HepG2 (cell line): ENCODE measurements at regions not wholly inside any gene's neighbourhood (a gene's known extent, or its start where the extent isn't known, plus 50 kb on each side); places are given as distances from the start of the nearest gene placed in this dataset.

Experiments used
- ATAC-seq: fragments of 200-7000 bp; cut with Tn5 transposase; 3 replicates; pipeline ENCODE4 v1.9.1; 2020; ENCODE audit warnings: mild to moderate bottlenecking, moderate library complexity
- BruUV-seq: library from RNA; stranded (reverse); fragments of 400-500 nt; replicated peaks from 2 replicates; lab custom pipeline; 2021; lab: Mats Ljungman, UMichigan
- CTCF ChIA-PET: fragments of 300-600 bp; formaldehyde crosslinking; extraction: SDS; loops from one replicate; lab custom pipeline; 2021; ENCODE audit warnings: low total read pairs, inconsistent platforms, low intra/inter-chr PET ratio; lab: Yijun Ruan, JAX
- POLR2A ChIA-PET: fragments of 350-600 bp; sonication (Branson Sonifier 250); formaldehyde crosslinking; loops from one replicate; lab custom pipeline; 2020; ENCODE audit warnings: antibody characterized with exemption, inconsistent platforms; lab: Yijun Ruan, JAX
- DNase-seq: peaks from one replicate; pipeline ENCODE4 v3.0.0-alpha.2; 2015; ENCODE audit warnings: low spot score
- FAIRE-seq: peaks from 3 replicates; lab custom pipeline; 2011; peaks lifted over from hg19 to GRCh38; lab: Jason Lieb, UNC
- H2AFZ ChIP-seq: one replicate; pipeline ENCODE4 v1.6.1; 2011; ENCODE audit warnings: low read length, inconsistent platforms
- H3K27ac ChIP-seq: fragments of 300-600 bp; 3 replicates; pipeline ENCODE4 v1.8.0; 2011; ENCODE audit warnings: mixed run types, mild to moderate bottlenecking, mixed read lengths, low read length, inconsistent platforms; ENCODE audit not compliant: insufficient read depth; ENCODE audit errors: extremely low read length
- H3K27me3 ChIP-seq, 2 experiments: fragments of 200-600 bp in 1 of 2; 2 replicates in 1 of 2; 3 replicates in 1 of 2; pipeline versions ENCODE4 v1.6.0 to v1.8.0; 2011; ENCODE audit warnings: low read length in 2 of 2, mild to moderate bottlenecking in 2 of 2, moderate library complexity in 2 of 2, inconsistent platforms in 1 of 2; ENCODE audit not compliant: insufficient read depth in 2 of 2, control insufficient read depth in 1 of 2
- H3K36me3 ChIP-seq, 2 experiments: fragments of 200-600 bp in 1 of 2; replicated peaks in 1 of 2; 2 replicates in 1 of 2; 3 replicates in 1 of 2; pipeline versions ENCODE4 v1.5.1 to v1.8.0; 2011; ENCODE audit warnings: low read length in 2 of 2, inconsistent platforms in 1 of 2; ENCODE audit not compliant: insufficient read depth in 2 of 2, control insufficient read depth in 1 of 2
- H3K4me1 ChIP-seq: 2 replicates; pipeline ENCODE4 v1.5.1; 2012; ENCODE audit warnings: low read length, inconsistent platforms; ENCODE audit not compliant: insufficient read depth
- H3K4me2 ChIP-seq: 2 replicates; pipeline ENCODE4 v1.6.0; 2011; ENCODE audit warnings: low read depth, low read length, inconsistent platforms
- H3K4me3 ChIP-seq, 3 experiments: fragments of 200-600 bp in 1 of 3; sonication (generic), shearing (Covaris generic) in 1 of 3; replicated peaks in 1 of 3; 2 replicates each; pipeline ENCODE4 v1.5.1; 2011 to 2016; ENCODE audit warnings: low read length in 3 of 3, inconsistent platforms in 2 of 3, low read depth in 2 of 3, mild to moderate bottlenecking in 2 of 3, control low read depth in 1 of 3, mixed read lengths in 1 of 3; ENCODE audit not compliant: insufficient read depth in 1 of 3
- H3K79me2 ChIP-seq: one replicate; pipeline ENCODE4 v1.6.1; 2011; ENCODE audit warnings: low read length, inconsistent platforms; ENCODE audit not compliant: insufficient read depth
- H3K9ac ChIP-seq: 2 replicates; pipeline ENCODE4 v1.6.0; 2011; ENCODE audit warnings: mild to moderate bottlenecking, low read depth, low read length, inconsistent platforms; ENCODE audit not compliant: insufficient read depth
- H3K9me3 ChIP-seq: 2 replicates; pipeline ENCODE4 v1.5.1; 2012; ENCODE audit warnings: mild to moderate bottlenecking, low read length
- H4K20me1 ChIP-seq: 2 replicates; pipeline ENCODE4 v1.6.0; 2011; ENCODE audit warnings: inconsistent platforms, mild to moderate bottlenecking, low read length, moderate library complexity; ENCODE audit not compliant: insufficient read depth
- AGO2 ChIP-seq: fragments of 200-400 bp; formaldehyde crosslinking; optimal IDR thresholded peaks from 2 replicates; pipeline ENCODE3; 2017; ENCODE audit warnings: mild to moderate bottlenecking, low read depth, low read length, moderate library complexity
- KMT2B ChIP-seq: IDR thresholded peaks from 2 replicates; pipeline ENCODE4 v1.6.1; 2016; ENCODE audit warnings: missing genetic modification reagents, missing compliant biosample characterization
- NFYC ChIP-seq: IDR thresholded peaks from 2 replicates; pipeline ENCODE4 v1.6.1; 2016; ENCODE audit warnings: missing genetic modification reagents, missing compliant biosample characterization
- PRDM10 ChIP-seq: sonication (generic); formaldehyde crosslinking; IDR thresholded peaks from 2 replicates; pipeline ENCODE4 v1.4.0; 2020; ENCODE audit warnings: low read depth, missing genetic modification reagents
- SP5 ChIP-seq: IDR thresholded peaks from 2 replicates; pipeline ENCODE4 v1.6.1; 2016; ENCODE audit warnings: low read depth, borderline replicate concordance
- ZNF281 ChIP-seq: sonication (generic); formaldehyde crosslinking; IDR thresholded peaks from 2 replicates; pipeline ENCODE4 v1.4.0; 2020; ENCODE audit warnings: missing genetic modification reagents, borderline replicate concordance
- ZNF781 ChIP-seq: sonication (generic); formaldehyde crosslinking; IDR thresholded peaks from 2 replicates; pipeline ENCODE4 v1.5.1; 2020; ENCODE audit warnings: borderline replicate concordance, mild to moderate bottlenecking, missing genetic modification reagents; ENCODE audit errors: not compliant biosample characterization
- WGBS: methylation state at CpG from one replicate; pipeline ENCODE4 v1.1.6; 2017; ENCODE audit warnings: low lambda C conversion rate; 5-methylcytosine and 5-hydroxymethylcytosine counted together
- in situ Hi-C: cut with HindIII; loops from 2 replicates; pipeline ENCODE4 v1.10.0; 2017; ENCODE audit warnings: low pct_unique_long_range_greater_than_20kb; ENCODE audit not compliant: extremely low pct_ligation_motif_present
- intact Hi-C: fragments of 100-400 bp; cut with micrococcal nuclease; formaldehyde crosslinking; loops from one replicate; pipeline ENCODE4 v1.10.0; 2022; ENCODE audit not compliant: unreplicated experiment

GRCh38 chr9:89866701-89867100, 261.9 kb downstream of the GADD45G start (continued):
- no peak for TF ChIP-seq KMT2B (CRISPR knock-in tag)

GRCh38 chr9:89868100-89868499, 263.3 kb downstream of the GADD45G start:
- DNase-seq (no peak), ATAC-seq (no peak), FAIRE-seq (no peak)
- Histone ChIP-seq H3K4me1 (no peaks in the 10 kb centered on the region), H4K20me1 (no peaks in the 10 kb centered on the region), H2AFZ (no peak overlapping the region), H3K9me3 (no peaks in the 10 kb centered on the region), H3K27me3 (peaks cover 1 to 3% of the 10 kb centered on the region in 2 experiments; a peak in 1 of 5 replicates), H3K27ac (no peak overlapping the region), H3K9ac (no peak overlapping the region), H3K36me3 (no peaks in the 10 kb centered on the region), H3K4me2 (no peak overlapping the region), H3K79me2 (no peaks in the 10 kb centered on the region), H3K4me3 (no peak overlapping the region)
- 18% methylated on average over 3 of the region's 4 CpGs for WGBS
- TF ChIP-seq SP5 (no peak), ZNF281 (CRISPR knock-in tag) (no peak), AGO2 (no peak), PRDM10 (CRISPR knock-in tag) (no peak), NFYC (CRISPR knock-in tag) (no peak), ZNF781 (CRISPR knock-in tag) (no peak)
- intact Hi-C loops: no loop called here
- BruUV-seq: no TSS peak
- POLR2A ChIA-PET: no interaction called here
- CTCF ChIA-PET: no interaction called here
- in situ Hi-C loops: no loop called here
